OCI-LY7 (cell line): ENCODE measurements at regions not wholly inside any gene's neighbourhood (a gene's known extent, or its start where the extent isn't known, plus 50 kb on each side); places are given as distances from the start of the nearest gene placed in this dataset.
A peak's percentile ranks its signal among the peaks of the same experiment; 100 is the strongest.
"Not testable (repeated sequence)": the region's sequence is repeated elsewhere in the genome, so short reads cannot be mapped to it uniquely, and the experiment has no call there.

Source experiments
- BruUV-seq: library from RNA; stranded (reverse); fragments of 400-500 nt; replicated peaks from 2 replicates; lab custom pipeline; 2021; lab: Mats Ljungman, UMichigan
- CTCF ChIA-PET: fragments of 300-600 bp; sonication (Branson Sonifier 250); formaldehyde crosslinking; loops from one replicate; lab custom pipeline; 2022; ENCODE audit warnings: antibody characterized with exemption; ENCODE audit not compliant: unreplicated experiment; lab: Charles Lee
- POLR2A ChIA-PET: fragments of 300-600 bp; sonication (Branson Sonifier 250); formaldehyde crosslinking; loops from one replicate; lab custom pipeline; 2022; ENCODE audit warnings: antibody characterized with exemption; lab: Charles Lee
- DNase-seq: peaks from one replicate; pipeline ENCODE4 v3.0.0-alpha.2; 2015; ENCODE audit warnings: low spot score
- H2AFZ ChIP-seq: fragments of 200-600 bp; sonication (generic), shearing (Covaris generic); 2 replicates; pipeline ENCODE4 v1.6.1; 2014; ENCODE audit warnings: mild to moderate bottlenecking, antibody characterized with exemption, low read length, moderate library complexity
- H3K27ac ChIP-seq: fragments of 200-600 bp; sonication (generic); 2 replicates; pipeline ENCODE4 v1.5.1; 2014; ENCODE audit warnings: mixed run types, low read depth, mild to moderate bottlenecking, moderate library complexity, low read length, inconsistent platforms; ENCODE audit not compliant: poor library complexity, severe bottlenecking
- H3K36me3 ChIP-seq: fragments of 200-600 bp; sonication (generic); 2 replicates; pipeline ENCODE4 v1.6.1; 2014; ENCODE audit warnings: mild to moderate bottlenecking, antibody characterized with exemption, low read length, moderate library complexity, mixed read lengths; ENCODE audit not compliant: insufficient read depth
- H3K4me1 ChIP-seq: fragments of 200-600 bp; sonication (generic); 2 replicates; pipeline ENCODE4 v1.5.1; 2014; ENCODE audit warnings: mild to moderate bottlenecking, low read length; ENCODE audit not compliant: insufficient read depth, poor library complexity, severe bottlenecking
- H3K4me2 ChIP-seq: fragments of 200-600 bp; sonication (generic); 2 replicates; pipeline ENCODE4 v1.6.1; 2014; ENCODE audit warnings: mild to moderate bottlenecking, low read length
- H3K4me3 ChIP-seq: fragments of 200-600 bp; sonication (generic); 2 replicates; pipeline ENCODE4 v1.5.1; 2014; ENCODE audit warnings: mild to moderate bottlenecking, low read depth, low read length; ENCODE audit not compliant: poor library complexity, severe bottlenecking
- H3K79me2 ChIP-seq: fragments of 200-600 bp; sonication (generic); 2 replicates; pipeline ENCODE4 v1.6.1; 2016; ENCODE audit warnings: low read depth, mild to moderate bottlenecking, low read length, moderate library complexity, mixed read lengths; ENCODE audit not compliant: insufficient read depth
- H3K9me2 ChIP-seq: fragments of 200-600 bp; sonication (generic); 2 replicates; pipeline ENCODE4 v1.6.1; 2016; ENCODE audit warnings: mild to moderate bottlenecking, low read length, mixed read lengths; ENCODE audit not compliant: insufficient read depth
- H3K9me3 ChIP-seq: fragments of 200-600 bp; sonication (generic); 2 replicates; pipeline ENCODE4 v1.6.1; 2014; ENCODE audit warnings: mild to moderate bottlenecking, mixed run types, low read length, mixed read lengths
- H4K20me1 ChIP-seq: fragments of 200-600 bp; sonication (generic); 2 replicates; pipeline ENCODE4 v1.6.1; 2014; ENCODE audit warnings: mild to moderate bottlenecking, antibody characterized with exemption, low read length, moderate library complexity, mixed read lengths; ENCODE audit not compliant: insufficient read depth
- EZH2phosphoT487 ChIP-seq: fragments of 200-600 bp; sonication (generic); IDR thresholded peaks from 2 replicates; pipeline ENCODE4 v1.6.1; 2018; ENCODE audit warnings: low read depth, borderline replicate concordance, mild to moderate bottlenecking, mixed run types, antibody characterized with exemption, low read length, moderate library complexity, mixed read lengths
- intact Hi-C: fragments of 100-400 bp; cut with micrococcal nuclease; formaldehyde crosslinking; loops from one replicate; pipeline ENCODE4 v1.10.0; 2022; ENCODE audit not compliant: unreplicated experiment
- TF ChIP-seq, protein P1 (sequence below): fragments of 200-600 bp; sonication (generic); conservative IDR thresholded peaks from 2 replicates; pipeline ENCODE4 v1.5.1; 2014; ENCODE audit warnings: mild to moderate bottlenecking, antibody characterized with exemption, low read length, moderate library complexity, mixed read lengths

DNA sequence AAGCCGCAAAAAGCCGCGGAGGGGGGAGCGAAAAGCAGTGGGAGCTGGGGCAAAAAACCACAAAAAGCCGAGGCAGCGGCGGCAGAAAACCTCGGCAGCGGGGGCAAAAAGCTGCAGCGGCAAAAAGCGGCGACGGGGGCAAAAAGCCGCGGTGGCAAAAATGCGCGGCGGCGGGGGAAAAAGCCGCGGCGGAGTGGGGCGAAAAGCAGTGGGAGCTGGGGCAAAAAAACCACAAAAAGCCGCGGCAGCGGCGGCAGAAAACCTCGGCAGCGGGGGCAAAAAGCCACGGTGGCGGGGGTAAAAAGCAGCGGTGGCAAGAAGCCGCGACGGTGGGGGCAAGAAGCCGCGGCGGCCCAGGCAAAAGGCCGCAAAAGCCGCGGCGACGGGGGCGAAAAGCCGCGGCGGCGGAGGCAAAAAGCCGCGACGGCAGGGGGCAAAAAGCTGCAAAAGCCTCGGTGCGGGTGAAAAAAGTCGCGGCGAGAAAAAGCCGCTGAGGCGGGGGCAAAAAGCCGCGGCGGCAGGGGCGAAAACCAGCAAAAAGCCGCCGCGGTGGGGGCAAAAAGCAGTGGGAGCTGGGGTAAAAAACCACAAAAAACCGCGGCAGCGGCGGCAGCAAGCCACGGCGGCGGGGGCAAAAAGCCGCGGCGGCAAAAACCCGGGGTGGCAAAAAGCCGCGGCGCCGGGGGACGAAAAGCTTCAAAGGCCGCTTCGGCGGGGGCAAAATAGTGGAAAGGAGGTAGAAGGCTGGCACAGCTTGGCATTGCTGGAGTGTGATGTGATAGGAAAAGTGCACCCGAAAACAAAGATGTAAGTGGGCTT, 135.9 kb downstream of the ZNF92 start:
- peak overlapping the region; percentile 79 for H3K4me3 ChIP-seq
- no peaks in the 10 kb centered on the region for H3K9me2 ChIP-seq
- H3K4me1 ChIP-seq: peaks cover 11% of the 10 kb centered on the region
- H4K20me1 ChIP-seq: no peaks in the 10 kb centered on the region
- no TSS peak for BruUV-seq
- ChIA-PET CTCF (no interaction called here), POLR2A (interaction anchor here (0.6 to 2.3 kb wide), 4 partner anchors 9 to 333 kb away, joined by 3 to 13 read pairs (median 8); partner anchors contain the start of gene ZNF92)
- H3K79me2 ChIP-seq: peaks cover 30% of the 10 kb centered on the region
- H3K27ac ChIP-seq: peak overlapping the region; percentile 69
- H3K9me3 ChIP-seq: peaks cover 10% of the 10 kb centered on the region
- peak; percentile 78 for DNase-seq
- TF ChIP-seq EZH2phosphoT487: no peak
- TF ChIP-seq, protein P1, sequence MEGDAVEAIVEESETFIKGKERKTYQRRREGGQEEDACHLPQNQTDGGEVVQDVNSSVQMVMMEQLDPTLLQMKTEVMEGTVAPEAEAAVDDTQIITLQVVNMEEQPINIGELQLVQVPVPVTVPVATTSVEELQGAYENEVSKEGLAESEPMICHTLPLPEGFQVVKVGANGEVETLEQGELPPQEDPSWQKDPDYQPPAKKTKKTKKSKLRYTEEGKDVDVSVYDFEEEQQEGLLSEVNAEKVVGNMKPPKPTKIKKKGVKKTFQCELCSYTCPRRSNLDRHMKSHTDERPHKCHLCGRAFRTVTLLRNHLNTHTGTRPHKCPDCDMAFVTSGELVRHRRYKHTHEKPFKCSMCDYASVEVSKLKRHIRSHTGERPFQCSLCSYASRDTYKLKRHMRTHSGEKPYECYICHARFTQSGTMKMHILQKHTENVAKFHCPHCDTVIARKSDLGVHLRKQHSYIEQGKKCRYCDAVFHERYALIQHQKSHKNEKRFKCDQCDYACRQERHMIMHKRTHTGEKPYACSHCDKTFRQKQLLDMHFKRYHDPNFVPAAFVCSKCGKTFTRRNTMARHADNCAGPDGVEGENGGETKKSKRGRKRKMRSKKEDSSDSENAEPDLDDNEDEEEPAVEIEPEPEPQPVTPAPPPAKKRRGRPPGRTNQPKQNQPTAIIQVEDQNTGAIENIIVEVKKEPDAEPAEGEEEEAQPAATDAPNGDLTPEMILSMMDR: no peak
- H3K36me3 ChIP-seq: no peaks in the 10 kb centered on the region; the same call in 1 of the 2 replicates
- peak overlapping the region; percentile 71 for H3K4me2 ChIP-seq
- intact Hi-C loops: loop anchor here (2.0 to 10.0 kb wide), 2 partner anchors 33 to 135 kb away; partner anchors contain the start of gene ZNF92
- H2AFZ ChIP-seq: peak overlapping the region; percentile 66; the same call in 1 of the 2 replicates

DNA sequence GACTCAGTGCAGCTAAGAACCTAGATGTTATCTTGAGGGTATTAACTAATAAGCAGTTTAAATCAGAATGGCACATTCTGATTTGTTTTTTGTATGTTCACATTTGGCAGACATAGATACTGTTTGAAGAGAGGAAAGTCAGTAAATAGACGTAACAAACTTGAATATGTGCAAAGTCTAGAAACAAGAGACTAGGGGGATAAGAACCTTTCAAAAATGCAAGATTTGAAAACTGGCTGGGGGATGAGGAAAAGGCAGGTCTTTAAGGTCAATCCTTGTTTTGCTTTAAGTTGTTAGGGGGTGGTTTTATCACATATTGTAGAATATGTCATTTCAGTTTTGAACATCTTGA, 136.5 kb downstream of the ZNF92 start:
- Histone ChIP-seq H3K4me2 (peak overlapping the region; percentile 71), H2AFZ (peak overlapping the region; percentile 66; the same call in 1 of the 2 replicates), H3K4me1 (peaks cover 11% of the 10 kb centered on the region), H3K79me2 (peaks cover 24% of the 10 kb centered on the region), H3K27ac (peak overlapping the region; percentile 69), H3K4me3 (peak overlapping the region; percentile 79)
- intact Hi-C loops: loop anchor here (2.0 kb wide), 1 partner anchor 33 kb away; no protein-coding TSS in a partner anchor
- CTCF ChIA-PET, H3K36me3 ChIP-seq, H3K9me3 ChIP-seq, DNase-seq, H4K20me1 ChIP-seq, H3K9me2 ChIP-seq, BruUV-seq: not testable (repeated sequence)
- POLR2A ChIA-PET: interaction anchor here (1.3 to 2.3 kb wide), 3 partner anchors 10 to 137 kb away, joined by 7 to 13 read pairs (median 8); partner anchors contain the start of gene ZNF92

DNA sequence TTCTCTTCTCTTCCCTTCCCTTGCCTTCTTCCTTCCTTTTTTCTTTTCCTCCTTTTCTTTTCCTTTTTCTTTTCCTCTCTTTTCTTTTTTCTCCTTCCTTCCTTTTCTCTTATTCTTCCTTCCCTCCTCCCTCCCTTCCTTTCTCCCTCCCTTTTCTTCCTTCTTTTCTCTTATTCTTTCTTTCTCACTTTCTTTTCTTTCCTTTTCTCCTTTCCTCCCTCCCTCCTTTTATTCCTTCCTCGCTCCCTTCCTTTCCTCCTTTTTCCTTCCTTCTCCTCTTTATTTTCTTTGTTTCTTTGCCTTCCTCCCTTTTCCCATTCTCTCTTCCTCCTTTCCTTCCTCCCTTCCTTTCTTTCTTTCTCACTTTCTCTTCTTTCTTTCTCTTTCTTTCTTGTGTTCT, 146.1 kb downstream of the ZNF92 start:
- H3K36me3 ChIP-seq, H4K20me1 ChIP-seq, H2AFZ ChIP-seq, H3K79me2 ChIP-seq, H3K4me1 ChIP-seq, DNase-seq, H3K4me3 ChIP-seq, POLR2A ChIA-PET, H3K4me2 ChIP-seq, intact Hi-C loops, BruUV-seq, H3K9me2 ChIP-seq, H3K9me3 ChIP-seq, CTCF ChIA-PET, H3K27ac ChIP-seq: not testable (repeated sequence)

DNA sequence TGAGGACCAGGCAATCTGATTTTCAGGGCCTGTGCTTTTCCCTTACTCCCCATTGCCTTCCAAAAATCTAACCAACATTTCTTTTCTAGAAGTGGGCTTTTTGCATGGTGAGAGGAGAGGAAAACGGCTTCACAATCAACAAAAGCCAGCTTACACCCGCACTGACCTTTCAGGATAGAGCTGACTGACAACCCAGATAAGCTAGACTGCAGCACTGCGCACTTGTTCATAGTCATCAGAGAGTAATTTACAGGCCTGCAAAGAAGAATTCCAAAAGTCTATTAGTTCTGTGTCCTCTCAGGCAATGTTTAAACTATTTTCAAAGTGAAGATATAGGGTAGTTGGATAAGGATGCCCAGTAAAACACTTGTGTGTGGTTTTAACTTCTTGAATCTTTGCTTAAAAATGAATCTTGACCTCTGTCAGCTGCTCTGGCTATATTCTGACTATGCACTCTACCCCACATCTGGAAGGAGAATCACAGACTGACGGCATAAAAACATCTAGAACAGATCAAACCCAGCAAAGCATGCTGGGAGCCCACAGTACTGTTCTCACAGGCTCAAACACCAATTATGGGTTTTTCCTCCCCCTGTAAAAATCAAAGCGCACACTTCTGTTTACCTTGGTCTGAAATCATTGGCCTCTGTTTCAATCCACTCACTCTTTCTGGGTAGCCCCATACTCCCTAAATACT, 172.0 kb downstream of the ZNF92 start:
- H3K9me3 ChIP-seq, H3K36me3 ChIP-seq, intact Hi-C loops, CTCF ChIA-PET, DNase-seq, H3K27ac ChIP-seq, POLR2A ChIA-PET, H2AFZ ChIP-seq, H4K20me1 ChIP-seq, H3K4me3 ChIP-seq, BruUV-seq, H3K4me2 ChIP-seq, H3K9me2 ChIP-seq, H3K79me2 ChIP-seq, H3K4me1 ChIP-seq: not testable (repeated sequence)

DNA sequence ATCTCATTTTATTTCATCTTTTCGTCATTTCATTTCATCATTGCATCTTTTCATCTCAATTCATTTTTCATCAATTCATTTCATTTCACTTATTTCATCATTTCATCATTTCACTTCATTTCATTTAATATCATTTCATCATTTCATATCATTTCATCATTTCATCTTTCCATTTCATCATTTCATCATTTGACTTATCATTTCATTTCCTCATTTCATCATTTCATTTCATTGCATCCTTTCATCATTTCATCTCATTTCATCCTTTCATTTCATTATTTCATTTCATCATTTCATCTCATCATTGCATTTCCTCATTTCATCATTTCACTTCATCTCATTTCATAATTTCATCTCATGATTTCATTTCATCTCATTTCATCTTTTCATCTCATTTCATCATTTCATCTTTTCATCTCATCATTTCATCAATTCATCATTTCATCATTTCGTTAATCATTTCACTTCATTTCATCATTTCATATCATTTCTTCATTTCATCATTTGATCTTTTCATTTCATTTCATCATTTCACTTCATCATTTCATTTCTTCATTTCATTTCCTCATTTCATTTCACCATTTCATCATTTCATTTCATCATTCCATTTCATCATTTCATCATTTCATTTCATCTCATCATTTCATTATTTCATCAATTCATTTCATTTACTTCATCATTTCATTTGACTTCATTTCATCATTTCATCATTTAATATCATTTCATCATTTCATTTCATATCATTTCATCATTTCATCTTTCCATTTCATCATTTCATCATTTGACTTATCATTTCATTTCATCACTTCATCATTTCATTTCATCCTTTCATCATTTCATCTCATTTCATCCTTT, 176.2 kb downstream of the ZNF92 start:
- H3K36me3 ChIP-seq, BruUV-seq, H3K9me2 ChIP-seq, H3K27ac ChIP-seq, H3K4me1 ChIP-seq, POLR2A ChIA-PET, H4K20me1 ChIP-seq, CTCF ChIA-PET, H2AFZ ChIP-seq, H3K4me2 ChIP-seq, H3K9me3 ChIP-seq, DNase-seq, intact Hi-C loops, H3K4me3 ChIP-seq, H3K79me2 ChIP-seq: not testable (repeated sequence)
